D721Med (cell line): ENCODE measurements at regions not wholly inside any gene's neighbourhood (a gene's known extent, or its start where the extent isn't known, plus 50 kb on each side); places are given as distances from the start of the nearest gene placed in this dataset.

ENCODE experiments used
- DNase-seq: peaks from one replicate; pipeline ENCODE4 v3.0.0; 2011; ENCODE audit warnings: low spot score; ENCODE audit not compliant: insufficient read length
- FAIRE-seq: peaks from 2 replicates; lab custom pipeline; 2011; peaks lifted over from hg19 to GRCh38; lab: Jason Lieb, UNC
- CTCF ChIP-seq: IDR thresholded peaks from 2 replicates; pipeline ENCODE4 v1.5.1; 2012; ENCODE audit warnings: mild to moderate bottlenecking, control low read depth; ENCODE audit not compliant: insufficient read depth; ENCODE audit errors: missing control alignments

GRCh38 chr6:12523726-12524125 is 192.8 kb upstream of the PHACTR1 start:
- FAIRE-seq: no peak
- TF ChIP-seq CTCF: no peak
- no peak for DNase-seq

GRCh38 chr6:12525276-12525675 is 191.3 kb upstream of the PHACTR1 start:
- no peak for DNase-seq
- TF ChIP-seq CTCF: no peak
- no peak for FAIRE-seq

- TF ChIP-seq CTCF: no peak
- DNase-seq (no peak), FAIRE-seq (no peak)
Measured at GRCh38 chr6:12527339-12527738, 189.2 kb upstream of the PHACTR1 start.

- FAIRE-seq (no peak), DNase-seq (no peak)
- no peak for TF ChIP-seq CTCF
Measured at GRCh38 chr6:12528136-12528535, 188.4 kb upstream of the PHACTR1 start.

- FAIRE-seq (no peak), DNase-seq (no peak)
- no peak for TF ChIP-seq CTCF
Measured at GRCh38 chr6:12528581-12529363, 187.8 kb upstream of the PHACTR1 start.

- no peak for FAIRE-seq
- DNase-seq: no peak
- TF ChIP-seq CTCF: no peak
Measured at GRCh38 chr6:12529364-12530019, 187.1 kb upstream of the PHACTR1 start.

- no peak for FAIRE-seq
- no peak for DNase-seq
- no peak for TF ChIP-seq CTCF
Measured at GRCh38 chr6:12530345-12530744, 186.2 kb upstream of the PHACTR1 start.
